Endothelial cell of umbilical vein (primary cell): ENCODE measurements at regions not wholly inside any gene's neighbourhood (a gene's known extent, or its start where the extent isn't known, plus 50 kb on each side); places are given as distances from the start of the nearest gene placed in this dataset.

Experiments used
- BruUV-seq: library from RNA; stranded (reverse); fragments of 400-500 nt; replicated peaks from 2 replicates; lab custom pipeline; 2021; lab: Mats Ljungman, UMichigan
- CTCF ChIA-PET: fragments of 300-600, 350-600 bp; sonication (Branson Sonifier 250); formaldehyde crosslinking; loops from one replicate; lab custom pipeline; 2021; ENCODE audit warnings: antibody characterized with exemption, inconsistent platforms; lab: Charles Lee
- POLR2A ChIA-PET: fragments of 300-600, 350-600 bp; sonication (Branson Sonifier 250); formaldehyde crosslinking; loops from one replicate; lab custom pipeline; 2021; ENCODE audit warnings: antibody characterized with exemption, inconsistent platforms; lab: Charles Lee
- DNase-seq: peaks from one replicate; pipeline ENCODE4 v3.0.0-alpha.2; 2011; ENCODE audit warnings: low read depth, low spot score
- FAIRE-seq: peaks from 2 replicates; lab custom pipeline; 2011; peaks lifted over from hg19 to GRCh38; lab: Jason Lieb, UNC
- H2AFZ ChIP-seq: 2 replicates; pipeline ENCODE4 v1.6.0; 2012; ENCODE audit warnings: low read depth, low read length, control low read depth, inconsistent platforms
- H3K27ac ChIP-seq: 2 replicates; pipeline ENCODE4 v1.5.1; 2011; ENCODE audit warnings: low read depth, mild to moderate bottlenecking, control low read depth, low read length, moderate library complexity; ENCODE audit not compliant: insufficient read depth
- H3K27me3 ChIP-seq, 2 experiments: 2 replicates each; pipeline versions ENCODE4 v1.6.0 to v1.6.1; 2011; ENCODE audit warnings: low read length in 2 of 2, mixed read lengths in 1 of 2; ENCODE audit not compliant: control insufficient read depth in 2 of 2, insufficient read depth in 2 of 2
- H3K36me3 ChIP-seq, 2 experiments: 2 replicates in 1 of 2; 3 replicates in 1 of 2; pipeline ENCODE4 v1.5.1; 2011; ENCODE audit warnings: low read length in 2 of 2, mild to moderate bottlenecking in 1 of 2, moderate library complexity in 1 of 2; ENCODE audit not compliant: control insufficient read depth in 2 of 2, insufficient read depth in 2 of 2; ENCODE audit errors: extremely low read depth in 1 of 2
- H3K4me1 ChIP-seq: 3 replicates; pipeline ENCODE4 v1.5.1; 2011; ENCODE audit warnings: mild to moderate bottlenecking, low read length; ENCODE audit not compliant: control insufficient read depth, insufficient read depth; ENCODE audit errors: extremely low read depth
- H3K4me2 ChIP-seq: 2 replicates; pipeline ENCODE4 v1.6.1; 2011; ENCODE audit warnings: low read length, control low read depth, mixed read lengths; ENCODE audit not compliant: insufficient read depth
- H3K4me3 ChIP-seq, 3 experiments: fragments of 200-600 bp in 1 of 3; sonication (generic), shearing (Covaris generic) in 1 of 3; replicated peaks in 1 of 3; 2 replicates each; pipeline ENCODE4 v1.5.1; 2011 to 2016; ENCODE audit warnings: control low read depth in 3 of 3, low read length in 3 of 3, mild to moderate bottlenecking in 2 of 3, inconsistent platforms in 1 of 3, low read depth in 1 of 3, moderate library complexity in 1 of 3; ENCODE audit not compliant: insufficient read depth in 1 of 3
- H3K79me2 ChIP-seq: 2 replicates; pipeline ENCODE4 v1.6.0; 2012; ENCODE audit warnings: low read length, inconsistent platforms; ENCODE audit not compliant: control insufficient read depth, insufficient read depth
- H3K9ac ChIP-seq: replicated peaks from 2 replicates; pipeline ENCODE3; 2011; ENCODE audit warnings: low read length, control low read depth; ENCODE audit not compliant: insufficient read depth; ENCODE audit errors: extremely low read depth
- H3K9me1 ChIP-seq: replicated peaks from 3 replicates; pipeline ENCODE4 v1.6.0; 2011; ENCODE audit warnings: mild to moderate bottlenecking, low read length; ENCODE audit not compliant: control insufficient read depth, insufficient read depth; ENCODE audit errors: extremely low read depth
- H3K9me3 ChIP-seq: replicated peaks from 2 replicates; pipeline ENCODE4 v1.5.1; 2012; ENCODE audit warnings: low read length, inconsistent platforms; ENCODE audit not compliant: control insufficient read depth, insufficient read depth
- H4K20me1 ChIP-seq: replicated peaks from 2 replicates; pipeline ENCODE3; 2011; ENCODE audit warnings: mild to moderate bottlenecking, low read length; ENCODE audit not compliant: control insufficient read depth, insufficient read depth; ENCODE audit errors: extremely low read depth
- CTCF ChIP-seq, 2 donors: IDR thresholded peaks; 1 replicate in 1 of 2; 2 replicates in 1 of 2; pipeline ENCODE4 v1.5.1; 2011; ENCODE audit warnings: low read length in 2 of 2, mild to moderate bottlenecking in 2 of 2, moderate library complexity in 2 of 2, control low read depth in 1 of 2, inconsistent platforms in 1 of 2, low read depth in 1 of 2; ENCODE audit not compliant: insufficient read depth in 1 of 2; ENCODE audit errors: extremely low read depth in 1 of 2
- EZH2 ChIP-seq: IDR thresholded peaks from 2 replicates; pipeline ENCODE4 v1.6.1; 2012; ENCODE audit warnings: borderline replicate concordance, low read depth, mild to moderate bottlenecking, moderate library complexity, low read length, inconsistent platforms; ENCODE audit not compliant: severe bottlenecking
- FOS ChIP-seq: IDR thresholded peaks from 2 replicates; pipeline ENCODE4 v1.6.1; 2011; ENCODE audit warnings: mild to moderate bottlenecking, low read length, moderate library complexity, borderline replicate concordance; ENCODE audit not compliant: insufficient read depth
- GATA2 ChIP-seq: IDR thresholded peaks from 2 replicates; pipeline ENCODE4 v1.7.0; 2011; ENCODE audit warnings: low read depth, mild to moderate bottlenecking, moderate library complexity, mixed read lengths, low read length; ENCODE audit not compliant: insufficient read length, insufficient read depth
- JUN ChIP-seq: IDR thresholded peaks from 2 replicates; pipeline ENCODE4 v1.6.1; 2011; ENCODE audit warnings: borderline replicate concordance, low read depth; ENCODE audit not compliant: insufficient read length, insufficient read depth
- MAX ChIP-seq: IDR thresholded peaks from 2 replicates; pipeline ENCODE4 v1.6.1; 2011; ENCODE audit not compliant: insufficient read depth, insufficient read length
- MYC ChIP-seq: IDR thresholded peaks from one replicate; pipeline ENCODE4 v1.6.1; 2011; ENCODE audit warnings: mild to moderate bottlenecking, low read depth, low read length
- POLR2A ChIP-seq: IDR thresholded peaks from 2 replicates; pipeline ENCODE4 v1.6.1; 2012; ENCODE audit warnings: low read depth, mild to moderate bottlenecking, control low read depth, low read length
- POLR2AphosphoS5 ChIP-seq: IDR thresholded peaks from 2 replicates; pipeline ENCODE4 v1.6.1; 2012; ENCODE audit warnings: low read depth, mild to moderate bottlenecking, control low read depth, low read length, moderate library complexity; ENCODE audit not compliant: insufficient read depth
- dilution Hi-C: fragments of 300-500 bp; cut with MboI; formaldehyde crosslinking; loops from one replicate; pipeline ENCODE4 v1.15.0; 2019; ENCODE audit warnings: low sequenced_read_pairs; ENCODE audit not compliant: extremely low pct_ligation_motif_present
- intact Hi-C: fragments of 100-400 bp; cut with micrococcal nuclease; formaldehyde crosslinking; loops from one replicate; pipeline ENCODE4 v1.10.0; 2022

- Histone ChIP-seq H2AFZ (no peak overlapping the region), H3K9ac (no peak overlapping the region), H4K20me1 (no peaks in the 10 kb centered on the region), H3K36me3 (no peaks in the 10 kb centered on the region), H3K79me2 (no peaks in the 10 kb centered on the region), H3K4me3 (no peak overlapping the region), H3K4me2 (no peak overlapping the region), H3K27me3 (no peaks in the 10 kb centered on the region), H3K4me1 (no peaks in the 10 kb centered on the region), H3K9me3 (no peaks in the 10 kb centered on the region), H3K27ac (no peak overlapping the region), H3K9me1 (no peaks in the 10 kb centered on the region)
- ChIA-PET POLR2A (no interaction called here), CTCF (no interaction called here)
- dilution Hi-C loops: no loop called here
- intact Hi-C loops: no loop called here
- TF ChIP-seq POLR2A (no peak), GATA2 (no peak), POLR2AphosphoS5 (no peak), FOS (no peak), EZH2 (no peak), JUN (no peak), MYC (no peak), MAX (no peak), CTCF (IDR thresholded peaks at IDR 0.05; ENCODE audit: extremely low read depth in 1 of 2, insufficient read depth in 1 of 2, low read depth in 1 of 2, low read length in 2 of 2) (no peak)
- no TSS peak for BruUV-seq
- DNase-seq (no peak), FAIRE-seq (no peak)
Measured at GRCh38 chr13:104288496-104288895, 1222.3 kb upstream of the SLC10A2 start.
